ENCODE measurements at regions not wholly inside any gene's neighbourhood (a gene's known extent, or its start where the extent isn't known, plus 50 kb on each side); places are given as distances from the start of the nearest gene placed in this dataset.

DNA sequence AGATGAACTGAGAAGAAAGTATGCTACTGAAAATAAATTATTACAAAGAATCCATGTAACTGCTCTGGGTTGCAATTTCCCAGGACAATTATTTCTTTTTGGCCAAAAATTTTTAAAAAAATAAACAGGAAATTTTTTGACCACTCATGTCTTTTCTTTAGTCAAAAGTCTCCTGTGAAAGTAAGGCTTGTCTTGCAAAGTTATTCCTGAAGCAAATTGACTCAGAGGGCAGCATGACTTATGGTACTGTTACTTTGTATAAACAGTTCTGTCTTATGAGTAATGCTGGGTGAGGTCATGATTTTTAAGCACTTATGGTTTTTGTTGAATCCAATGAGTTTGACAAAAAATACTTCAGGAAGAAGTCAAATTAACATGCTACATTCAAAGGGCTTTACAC lies 292.8 kb upstream of the ARSJ start:
- H3K4me1 ChIP-seq (ENCODE audit: control insufficient read depth in 2 of 2, insufficient read depth in 2 of 2, low read length in 2 of 2) = no peaks in the 10 kb centered on the region
- no peaks in the 10 kb centered on the region for H3K4me1 Mint-ChIP-seq
- H3K27me3 Mint-ChIP-seq = no peaks in the 10 kb centered on the region
- TF ChIP-seq EZH2 (IDR thresholded peaks at IDR 0.05; ENCODE audit: borderline replicate concordance, insufficient read depth, low read depth, low read length, poor library complexity, severe bottlenecking) = no peak
- TF ChIP-seq, protein P1, sequence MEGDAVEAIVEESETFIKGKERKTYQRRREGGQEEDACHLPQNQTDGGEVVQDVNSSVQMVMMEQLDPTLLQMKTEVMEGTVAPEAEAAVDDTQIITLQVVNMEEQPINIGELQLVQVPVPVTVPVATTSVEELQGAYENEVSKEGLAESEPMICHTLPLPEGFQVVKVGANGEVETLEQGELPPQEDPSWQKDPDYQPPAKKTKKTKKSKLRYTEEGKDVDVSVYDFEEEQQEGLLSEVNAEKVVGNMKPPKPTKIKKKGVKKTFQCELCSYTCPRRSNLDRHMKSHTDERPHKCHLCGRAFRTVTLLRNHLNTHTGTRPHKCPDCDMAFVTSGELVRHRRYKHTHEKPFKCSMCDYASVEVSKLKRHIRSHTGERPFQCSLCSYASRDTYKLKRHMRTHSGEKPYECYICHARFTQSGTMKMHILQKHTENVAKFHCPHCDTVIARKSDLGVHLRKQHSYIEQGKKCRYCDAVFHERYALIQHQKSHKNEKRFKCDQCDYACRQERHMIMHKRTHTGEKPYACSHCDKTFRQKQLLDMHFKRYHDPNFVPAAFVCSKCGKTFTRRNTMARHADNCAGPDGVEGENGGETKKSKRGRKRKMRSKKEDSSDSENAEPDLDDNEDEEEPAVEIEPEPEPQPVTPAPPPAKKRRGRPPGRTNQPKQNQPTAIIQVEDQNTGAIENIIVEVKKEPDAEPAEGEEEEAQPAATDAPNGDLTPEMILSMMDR (IDR thresholded peaks at IDR 0.05) = no peak
- no peaks in the 10 kb centered on the region for H3K9me3 ChIP-seq (ENCODE audit: control extremely low read depth in 1 of 3, control insufficient read depth in 2 of 3, insufficient read depth in 1 of 3, low read length in 2 of 3)
- intact Hi-C loops (cut with micrococcal nuclease) = no loop called here
- no peaks in the 10 kb centered on the region for H3K27me3 ChIP-seq (replicated peaks in 1 of 4; ENCODE audit: control extremely low read depth in 1 of 4, control insufficient read depth in 3 of 4, insufficient read depth in 4 of 4, low read length in 3 of 4)
- no peak overlapping the region for H3K4me2 ChIP-seq (replicated peaks; ENCODE audit: low read depth, low read length, poor library complexity, severe bottlenecking)
- H4K20me1 ChIP-seq (ENCODE audit: control insufficient read depth, insufficient read depth, low read length, poor library complexity, severe bottlenecking) = no peaks in the 10 kb centered on the region
- no peak for ATAC-seq (ENCODE audit: low read depth)
- no peaks in the 10 kb centered on the region for H3K79me2 ChIP-seq (ENCODE audit: control insufficient read depth, insufficient read depth, low read length)
- CTCF ChIA-PET = no interaction called here
- POLR2A ChIA-PET = no interaction called here
- no peak overlapping the region for H3K27ac ChIP-seq (ENCODE audit: low read length in 2 of 2)
- no peak overlapping the region for H3K4me3 Mint-ChIP-seq
- no peak overlapping the region for H3K4me3 ChIP-seq (ENCODE audit: control extremely low read depth in 1 of 5, extremely low read depth in 1 of 5, insufficient read depth in 1 of 5, low read depth in 2 of 5, low read length in 4 of 5)
- no peak overlapping the region for H3K27ac Mint-ChIP-seq
- no peaks in the 10 kb centered on the region for H3K36me3 ChIP-seq (replicated peaks in 1 of 2; ENCODE audit: control extremely low read depth in 1 of 2, control insufficient read depth in 1 of 2, extremely low read depth in 1 of 2, insufficient read depth in 2 of 2, low read length in 1 of 2)
- no peak for DNase-seq
- H3K9ac ChIP-seq (ENCODE audit: low read length) = no peak overlapping the region
- H2AFZ ChIP-seq (ENCODE audit: insufficient read depth, low read depth, low read length, poor library complexity, severe bottlenecking) = no peak overlapping the region
- no peaks in the 10 kb centered on the region for H3K9me3 Mint-ChIP-seq (ENCODE audit: insufficient read depth)

DNA sequence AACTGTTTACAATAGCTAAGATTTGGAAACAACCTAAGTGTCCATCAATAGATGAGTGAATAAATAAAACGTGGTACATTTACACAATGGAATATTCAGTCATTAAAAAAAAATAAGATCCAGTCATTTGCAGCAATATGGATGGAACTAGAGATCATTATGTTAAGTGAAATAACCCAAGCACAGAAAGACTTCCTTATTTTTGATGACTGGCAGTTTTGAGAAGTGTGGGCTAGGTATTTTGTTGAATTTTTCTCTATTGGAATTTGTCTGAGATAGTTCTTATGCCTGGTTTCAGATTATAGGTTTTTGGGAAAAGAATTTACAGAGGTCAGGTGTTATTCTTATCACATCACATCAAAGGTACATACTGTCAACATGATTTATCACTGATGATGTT lies 293.8 kb upstream of the ARSJ start:
- Histone ChIP-seq H3K36me3 (replicated peaks in 1 of 2; ENCODE audit: control extremely low read depth in 1 of 2, control insufficient read depth in 1 of 2, extremely low read depth in 1 of 2, insufficient read depth in 2 of 2, low read length in 1 of 2) (no peaks in the 10 kb centered on the region), H3K4me2 (replicated peaks; ENCODE audit: low read depth, low read length, poor library complexity, severe bottlenecking) (no peak overlapping the region), H2AFZ (ENCODE audit: insufficient read depth, low read depth, low read length, poor library complexity, severe bottlenecking) (no peak overlapping the region), H3K27ac (ENCODE audit: low read length in 2 of 2) (no peak overlapping the region), H3K79me2 (ENCODE audit: control insufficient read depth, insufficient read depth, low read length) (no peaks in the 10 kb centered on the region), H3K9me3 (ENCODE audit: control extremely low read depth in 1 of 3, control insufficient read depth in 2 of 3, insufficient read depth in 1 of 3, low read length in 2 of 3) (no peaks in the 10 kb centered on the region), H3K4me3 (ENCODE audit: control extremely low read depth in 1 of 5, extremely low read depth in 1 of 5, insufficient read depth in 1 of 5, low read depth in 2 of 5, low read length in 4 of 5) (no peak overlapping the region), H3K4me1 (ENCODE audit: control insufficient read depth in 2 of 2, insufficient read depth in 2 of 2, low read length in 2 of 2) (no peaks in the 10 kb centered on the region), H3K27me3 (replicated peaks in 1 of 4; ENCODE audit: control extremely low read depth in 1 of 4, control insufficient read depth in 3 of 4, insufficient read depth in 4 of 4, low read length in 3 of 4) (no peaks in the 10 kb centered on the region), H3K9ac (ENCODE audit: low read length) (no peak overlapping the region), H4K20me1 (ENCODE audit: control insufficient read depth, insufficient read depth, low read length, poor library complexity, severe bottlenecking) (no peaks in the 10 kb centered on the region)
- Mint-ChIP-seq H3K9me3 (ENCODE audit: insufficient read depth) (no peaks in the 10 kb centered on the region), H3K27ac (no peak overlapping the region), H3K4me1 (no peaks in the 10 kb centered on the region), H3K27me3 (no peaks in the 10 kb centered on the region), H3K4me3 (no peak overlapping the region)
- TF ChIP-seq, protein P1 (IDR thresholded peaks at IDR 0.05) = no peak
- no peak for TF ChIP-seq EZH2 (IDR thresholded peaks at IDR 0.05; ENCODE audit: borderline replicate concordance, insufficient read depth, low read depth, low read length, poor library complexity, severe bottlenecking)
- WGBS (ENCODE audit: insufficient coverage) = no CpG with 5 or more reads among the region's 1 CpG
- intact Hi-C loops (cut with micrococcal nuclease) = no loop called here
- no peak for ATAC-seq (ENCODE audit: low read depth)
- ChIA-PET POLR2A (no interaction called here), CTCF (no interaction called here)
- no peak for DNase-seq
